ENCODE measurements at regions not wholly inside any gene's neighbourhood (a gene's known extent, or its start where the extent isn't known, plus 50 kb on each side); places are given as distances from the start of the nearest gene placed in this dataset.

DNA sequence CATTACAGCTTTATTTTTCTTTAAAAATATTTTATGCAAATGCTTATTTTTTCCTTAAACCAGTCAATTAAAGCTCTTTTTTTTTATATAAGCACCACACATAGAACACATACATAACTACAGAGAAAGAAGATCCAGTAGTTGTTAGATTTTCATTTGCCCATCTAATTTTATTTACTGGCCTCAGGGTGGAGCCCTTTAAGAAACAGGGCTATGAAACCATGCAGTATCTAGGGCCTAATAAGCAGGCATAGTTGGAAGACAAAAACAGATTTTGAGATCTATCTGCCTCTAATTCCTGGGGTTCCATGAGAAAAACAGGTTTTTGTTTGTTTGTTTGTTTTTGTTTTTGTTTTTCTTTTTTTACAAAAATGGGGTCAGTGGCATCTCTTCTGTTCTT, 120.6 kb downstream of the BCHE start:
- intact Hi-C loops (cut with micrococcal nuclease; ENCODE audit: unreplicated experiment) = no loop called here
- CTCF ChIA-PET = no interaction called here
- Mint-ChIP-seq H3K9me3 (ENCODE audit: unreplicated experiment) (peaks cover 10% of the 10 kb centered on the region), H3K4me1 (ENCODE audit: low read depth, unreplicated experiment) (no peaks in the 10 kb centered on the region), H3K36me3 (ENCODE audit: insufficient read depth, unreplicated experiment) (no peaks in the 10 kb centered on the region), H3K27ac (ENCODE audit: unreplicated experiment) (no peak overlapping the region), H3K4me3 (ENCODE audit: unreplicated experiment) (no peak overlapping the region), H3K27me3 (ENCODE audit: insufficient read depth, unreplicated experiment) (no peaks in the 10 kb centered on the region)
- TF ChIP-seq, protein P1, sequence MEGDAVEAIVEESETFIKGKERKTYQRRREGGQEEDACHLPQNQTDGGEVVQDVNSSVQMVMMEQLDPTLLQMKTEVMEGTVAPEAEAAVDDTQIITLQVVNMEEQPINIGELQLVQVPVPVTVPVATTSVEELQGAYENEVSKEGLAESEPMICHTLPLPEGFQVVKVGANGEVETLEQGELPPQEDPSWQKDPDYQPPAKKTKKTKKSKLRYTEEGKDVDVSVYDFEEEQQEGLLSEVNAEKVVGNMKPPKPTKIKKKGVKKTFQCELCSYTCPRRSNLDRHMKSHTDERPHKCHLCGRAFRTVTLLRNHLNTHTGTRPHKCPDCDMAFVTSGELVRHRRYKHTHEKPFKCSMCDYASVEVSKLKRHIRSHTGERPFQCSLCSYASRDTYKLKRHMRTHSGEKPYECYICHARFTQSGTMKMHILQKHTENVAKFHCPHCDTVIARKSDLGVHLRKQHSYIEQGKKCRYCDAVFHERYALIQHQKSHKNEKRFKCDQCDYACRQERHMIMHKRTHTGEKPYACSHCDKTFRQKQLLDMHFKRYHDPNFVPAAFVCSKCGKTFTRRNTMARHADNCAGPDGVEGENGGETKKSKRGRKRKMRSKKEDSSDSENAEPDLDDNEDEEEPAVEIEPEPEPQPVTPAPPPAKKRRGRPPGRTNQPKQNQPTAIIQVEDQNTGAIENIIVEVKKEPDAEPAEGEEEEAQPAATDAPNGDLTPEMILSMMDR (IDR thresholded peaks at IDR 0.05; ENCODE audit: insufficient read depth in 1 of 2, low read depth in 1 of 2, low read length in 1 of 2, severe bottlenecking in 1 of 2, unreplicated experiment in 1 of 2) = no peak
- POLR2A ChIA-PET = no interaction called here
- 0 out of 2 replicates have a peak, but pooled peaks cover 4% of the 10 kb centered on the region for H3K9me3 ChIP-seq
- no peaks in the 10 kb centered on the region for H3K4me1 ChIP-seq
- no TSS peak for BruUV-seq (replicated peaks)
- DNase-seq = no peak
- no peak overlapping the region for H3K4me3 ChIP-seq (ENCODE audit: low read depth, low read length)
- H3K27me3 ChIP-seq (replicated peaks; ENCODE audit: control insufficient read depth, insufficient read depth, low read length) = no peaks in the 10 kb centered on the region
- no peaks in the 10 kb centered on the region for H3K36me3 ChIP-seq (ENCODE audit: control insufficient read depth, insufficient read depth, low read length)

DNA sequence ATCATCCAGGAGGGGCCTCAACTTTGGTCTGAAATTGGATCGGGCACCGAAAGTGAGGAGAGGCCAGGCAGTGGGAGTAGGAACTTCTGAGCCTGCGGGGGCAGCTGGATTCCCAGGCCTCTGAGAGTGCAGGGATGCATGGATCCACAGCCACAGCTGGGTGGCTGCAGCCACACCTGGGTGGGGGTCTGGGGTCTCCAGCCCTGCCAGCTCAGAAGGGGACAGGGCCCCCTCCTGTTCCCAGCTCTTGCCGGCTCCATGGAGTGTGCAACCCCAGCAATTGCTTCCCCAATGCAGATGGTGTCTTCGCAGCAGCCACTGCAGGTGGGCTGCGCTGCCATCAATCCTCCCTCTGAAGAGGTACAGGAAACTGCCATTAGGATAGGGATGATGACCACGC, 123.7 kb downstream of the BCHE start:
- Histone ChIP-seq H3K27me3 (replicated peaks; ENCODE audit: control insufficient read depth, insufficient read depth, low read length) (no peaks in the 10 kb centered on the region), H3K9me3 (no peaks in the 10 kb centered on the region), H3K4me3 (ENCODE audit: low read depth, low read length) (no peak overlapping the region), H3K36me3 (ENCODE audit: control insufficient read depth, insufficient read depth, low read length) (no peaks in the 10 kb centered on the region), H3K4me1 (no peaks in the 10 kb centered on the region)
- Mint-ChIP-seq H3K36me3 (ENCODE audit: insufficient read depth, unreplicated experiment) (no peaks in the 10 kb centered on the region), H3K4me1 (ENCODE audit: low read depth, unreplicated experiment) (no peaks in the 10 kb centered on the region), H3K27ac (ENCODE audit: unreplicated experiment) (no peak overlapping the region), H3K4me3 (ENCODE audit: unreplicated experiment) (no peak overlapping the region), H3K9me3 (ENCODE audit: unreplicated experiment) (no peaks in the 10 kb centered on the region), H3K27me3 (ENCODE audit: insufficient read depth, unreplicated experiment) (no peaks in the 10 kb centered on the region)
- ChIA-PET CTCF (no interaction called here), POLR2A (no interaction called here)
- no TSS peak for BruUV-seq (replicated peaks)
- intact Hi-C loops (cut with micrococcal nuclease; ENCODE audit: unreplicated experiment) = no loop called here
- TF ChIP-seq, protein P1 (IDR thresholded peaks at IDR 0.05; ENCODE audit: insufficient read depth in 1 of 2, low read depth in 1 of 2, low read length in 1 of 2, severe bottlenecking in 1 of 2, unreplicated experiment in 1 of 2) = no peak
- DNase-seq = no peak

DNA sequence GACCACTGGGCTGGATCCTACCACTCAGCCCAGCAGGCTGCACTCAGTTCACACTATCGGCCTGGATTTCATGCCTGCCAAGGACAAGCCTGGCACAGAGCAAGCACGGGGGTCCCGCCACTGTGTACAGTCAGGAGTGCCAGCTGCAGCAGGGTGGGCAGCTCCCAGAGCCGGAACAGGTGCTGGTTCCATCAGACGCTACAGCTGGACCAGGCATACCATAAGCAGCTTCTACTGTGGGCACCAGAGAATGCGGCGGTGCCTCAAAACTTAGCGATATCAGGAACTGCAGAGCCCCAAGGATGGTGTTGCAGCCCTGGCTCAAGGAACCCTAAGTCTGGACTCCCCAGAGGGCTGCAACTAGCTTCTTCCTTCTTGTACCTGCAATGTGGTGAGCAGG, 124.8 kb downstream of the BCHE start:
- Histone ChIP-seq H3K4me3 (ENCODE audit: low read depth, low read length) (no peak overlapping the region), H3K27me3 (replicated peaks; ENCODE audit: control insufficient read depth, insufficient read depth, low read length) (no peaks in the 10 kb centered on the region), H3K9me3 (no peaks in the 10 kb centered on the region), H3K36me3 (ENCODE audit: control insufficient read depth, insufficient read depth, low read length) (no peaks in the 10 kb centered on the region), H3K4me1 (no peaks in the 10 kb centered on the region)
- DNase-seq = no peak
- Mint-ChIP-seq H3K9me3 (ENCODE audit: unreplicated experiment) (no peaks in the 10 kb centered on the region), H3K4me3 (ENCODE audit: unreplicated experiment) (no peak overlapping the region), H3K27me3 (ENCODE audit: insufficient read depth, unreplicated experiment) (no peaks in the 10 kb centered on the region), H3K4me1 (ENCODE audit: low read depth, unreplicated experiment) (no peaks in the 10 kb centered on the region), H3K27ac (ENCODE audit: unreplicated experiment) (no peak overlapping the region), H3K36me3 (ENCODE audit: insufficient read depth, unreplicated experiment) (no peaks in the 10 kb centered on the region)
- intact Hi-C loops (cut with micrococcal nuclease; ENCODE audit: unreplicated experiment) = no loop called here
- CTCF ChIA-PET = no interaction called here
- BruUV-seq (replicated peaks) = no TSS peak
- POLR2A ChIA-PET = no interaction called here
- TF ChIP-seq, protein P1 (IDR thresholded peaks at IDR 0.05; ENCODE audit: insufficient read depth in 1 of 2, low read depth in 1 of 2, low read length in 1 of 2, severe bottlenecking in 1 of 2, unreplicated experiment in 1 of 2) = no peak
